Fibroblast of the conjunctiva (primary cell): ENCODE measurements at regions not wholly inside any gene's neighbourhood (a gene's known extent, or its start where the extent isn't known, plus 50 kb on each side); places are given as distances from the start of the nearest gene placed in this dataset.

Source experiments
- DNase-seq: peaks from one replicate; pipeline ENCODE4 v3.0.0-alpha.2; 2010; ENCODE audit warnings: low read depth

- DNase-seq = peak; percentile 84
Observed at GRCh38 chr20:4512891-4513550, 173.2 kb upstream of the PRNP start.

- DNase-seq = no peak
Observed at GRCh38 chr20:4511776-4512175, 174.5 kb upstream of the PRNP start.

- DNase-seq = no peak
Observed at GRCh38 chr20:4509825-4510522, 176.3 kb upstream of the PRNP start.

GRCh38 chr20:4508773-4509172, 177.5 kb upstream of the PRNP start:
- no peak for DNase-seq

GRCh38 chr20:4507288-4507719, 179.0 kb upstream of the PRNP start:
- peak; percentile 26 for DNase-seq

GRCh38 chr20:4504814-4505213, 181.4 kb upstream of the PRNP start:
- no peak for DNase-seq

GRCh38 chr20:4502756-4503155, 183.5 kb upstream of the PRNP start:
- DNase-seq = no peak

GRCh38 chr20:4493386-4493785, 192.9 kb upstream of the PRNP start:
- DNase-seq = no peak

GRCh38 chr20:4491643-4492042, 194.6 kb upstream of the PRNP start:
- DNase-seq = no peak

GRCh38 chr20:4490606-4491280, 195.5 kb upstream of the PRNP start:
- no peak for DNase-seq

GRCh38 chr20:4490045-4490444, 196.2 kb upstream of the PRNP start:
- no peak for DNase-seq

GRCh38 chr20:4488407-4489339, 197.6 kb upstream of the PRNP start:
- no peak for DNase-seq

GRCh38 chr20:4484379-4484997, 201.8 kb upstream of the PRNP start:
- no peak for DNase-seq

GRCh38 chr20:4483961-4484360, 202.3 kb upstream of the PRNP start:
- DNase-seq = no peak

GRCh38 chr20:4483486-4483885, 202.8 kb upstream of the PRNP start:
- peak; percentile 40 for DNase-seq

GRCh38 chr20:4480104-4480503, 206.2 kb upstream of the PRNP start:
- DNase-seq = no peak

GRCh38 chr20:4476903-4477500, 209.3 kb upstream of the PRNP start:
- peak; percentile 50 for DNase-seq

GRCh38 chr20:4472906-4473305, 213.3 kb upstream of the PRNP start:
- DNase-seq = no peak

GRCh38 chr20:4471221-4471620, 215.0 kb upstream of the PRNP start:
- DNase-seq = no peak

GRCh38 chr20:4470375-4470774, 215.9 kb upstream of the PRNP start:
- peak; percentile 61 for DNase-seq

GRCh38 chr20:4469910-4470309, 216.3 kb upstream of the PRNP start:
- no peak for DNase-seq
